HG03432 (cell line): ENCODE measurements at regions not wholly inside any gene's neighbourhood (a gene's known extent, or its start where the extent isn't known, plus 50 kb on each side); places are given as distances from the start of the nearest gene placed in this dataset.

Source experiments
- ATAC-seq: cut with Tn5 transposase; IDR thresholded peaks from one replicate; pipeline ENCODE4 v1.9.1; 2021; ENCODE audit warnings: mild to moderate bottlenecking, moderate library complexity; ENCODE audit not compliant: unreplicated experiment

DNA sequence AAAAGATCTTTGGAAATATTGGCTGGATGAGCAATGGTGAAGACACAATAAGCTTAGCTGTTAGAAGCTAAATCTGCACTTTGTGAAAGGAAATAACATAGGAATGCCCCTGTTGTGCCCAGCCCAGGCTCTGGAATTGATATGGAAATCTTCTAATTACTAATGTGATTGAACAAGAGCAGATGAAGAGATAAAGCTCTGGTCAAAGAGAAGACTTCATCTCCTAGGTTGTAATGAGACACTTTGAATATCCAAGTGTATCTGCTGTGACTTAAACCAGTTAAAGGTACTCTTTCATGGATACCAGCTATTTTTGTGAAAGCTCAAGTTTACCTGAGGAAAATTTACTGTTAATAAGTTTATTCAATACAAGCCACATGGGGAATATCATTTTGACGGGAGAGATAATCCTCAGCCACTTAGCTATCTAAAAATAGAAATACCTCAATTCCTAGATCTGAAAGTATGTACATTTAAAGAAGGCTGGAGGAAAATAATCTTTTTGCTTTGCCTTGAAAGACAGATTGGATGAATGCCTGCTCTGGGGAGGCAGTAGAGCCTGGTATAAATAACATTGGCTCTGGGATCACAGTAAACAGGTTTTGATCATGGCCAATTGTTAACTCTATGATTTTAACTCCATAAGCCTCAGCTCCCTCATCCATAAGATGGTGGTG, 494.0 kb upstream of the B3GALT2 start:
- no peak for ATAC-seq

DNA sequence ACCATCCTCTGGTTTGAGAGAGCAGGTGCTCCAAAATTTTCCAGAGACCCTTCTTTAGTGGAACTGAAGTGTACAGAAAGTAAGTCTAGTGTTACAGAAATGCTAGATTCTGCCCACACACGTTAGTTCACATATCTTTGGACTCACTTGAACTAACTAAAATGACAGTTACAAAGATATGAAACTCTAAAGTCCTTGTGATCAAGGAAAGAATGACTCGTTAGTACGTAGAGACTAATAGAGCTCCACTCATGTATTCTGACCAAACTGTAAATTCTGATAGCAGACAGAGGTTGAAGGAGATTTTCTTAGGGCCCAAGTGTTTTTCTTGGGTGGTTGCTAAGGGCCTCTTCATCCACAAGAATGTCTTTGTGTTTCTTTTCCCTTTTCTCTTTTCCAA, 491.5 kb upstream of the B3GALT2 start:
- no peak for ATAC-seq

DNA sequence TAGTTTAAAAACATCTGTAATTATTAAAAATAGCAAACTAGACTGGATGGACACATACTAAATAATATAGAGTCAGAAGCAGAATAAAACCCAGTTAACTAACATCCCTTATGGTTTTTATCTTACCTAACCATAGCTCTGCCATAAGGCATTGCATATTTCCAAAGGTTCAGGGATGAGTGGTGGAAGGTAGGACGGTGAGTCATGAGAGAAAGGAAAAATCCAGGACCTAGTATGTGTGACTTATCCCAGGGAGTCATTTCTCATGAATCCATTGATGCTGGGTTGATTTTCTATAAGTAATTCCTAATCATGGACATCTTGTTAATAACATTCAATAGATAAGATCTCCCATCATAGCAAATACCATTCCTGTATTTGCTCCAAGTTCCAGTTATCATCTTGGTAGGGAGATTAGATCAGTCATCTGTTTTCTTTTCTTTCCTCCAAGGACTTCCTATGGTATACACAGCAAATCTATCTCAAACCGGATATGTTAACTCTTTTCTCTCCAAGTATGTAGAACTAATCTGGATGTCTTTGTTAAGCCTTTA, 490.7 kb upstream of the B3GALT2 start:
- no peak for ATAC-seq

DNA sequence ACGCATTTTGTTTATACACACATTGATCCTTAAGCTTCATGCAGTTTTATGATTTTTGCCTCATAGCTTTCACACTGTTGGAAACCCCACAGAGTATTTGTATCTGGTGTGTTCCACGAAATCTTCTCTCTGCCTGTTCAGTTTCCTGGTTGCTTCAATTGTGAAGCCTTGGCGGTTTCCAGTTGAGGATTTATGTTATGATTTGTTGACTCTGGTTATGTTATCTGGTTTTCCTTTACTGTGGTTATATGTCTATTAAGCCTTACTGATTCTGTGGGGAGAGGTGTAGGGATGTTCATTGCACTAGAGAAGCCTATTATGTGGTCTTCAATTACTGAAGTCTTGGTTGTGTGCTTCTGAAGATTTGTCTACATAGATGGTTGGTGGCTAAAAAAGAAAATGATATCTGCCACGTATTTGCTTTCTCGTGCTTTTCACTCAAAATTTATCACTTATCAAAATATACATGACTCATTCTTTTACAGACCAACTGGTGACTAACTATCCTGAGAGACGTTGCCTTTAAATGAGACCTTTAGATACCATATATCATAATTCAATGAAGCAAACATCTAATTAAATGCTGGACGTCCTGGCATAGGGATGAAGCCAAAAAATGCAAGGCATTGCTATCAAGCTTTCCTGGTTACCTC, 488.0 kb upstream of the B3GALT2 start:
- no peak for ATAC-seq

DNA sequence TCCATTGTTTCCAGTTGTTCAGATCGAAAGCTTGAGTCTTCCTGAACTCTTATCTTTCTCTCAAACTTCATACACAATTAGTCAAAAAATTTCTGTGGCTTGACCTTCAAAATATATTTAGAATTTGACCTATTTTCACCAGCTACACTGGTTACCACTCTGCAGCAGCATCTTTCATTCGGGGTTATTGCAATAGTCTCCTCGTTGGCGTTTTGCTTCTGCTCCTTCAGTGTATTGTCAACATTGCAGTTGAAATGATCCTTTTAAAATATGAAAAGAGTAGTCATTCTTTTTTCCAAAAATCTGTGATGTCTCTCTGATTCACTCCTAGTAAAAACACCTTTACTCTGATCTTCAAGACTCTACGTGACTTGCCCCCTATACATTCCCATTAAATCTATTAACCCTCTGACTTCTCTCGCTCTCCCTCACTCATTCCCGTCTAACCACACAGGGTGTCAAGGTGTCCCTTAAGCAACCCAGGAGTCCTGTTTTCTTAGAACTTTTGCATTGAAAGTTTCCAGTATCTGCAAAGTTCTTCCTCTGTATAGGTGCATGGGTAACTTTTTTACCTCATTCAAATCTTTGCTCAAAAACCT, 480.2 kb upstream of the B3GALT2 start:
- ATAC-seq = no peak

DNA sequence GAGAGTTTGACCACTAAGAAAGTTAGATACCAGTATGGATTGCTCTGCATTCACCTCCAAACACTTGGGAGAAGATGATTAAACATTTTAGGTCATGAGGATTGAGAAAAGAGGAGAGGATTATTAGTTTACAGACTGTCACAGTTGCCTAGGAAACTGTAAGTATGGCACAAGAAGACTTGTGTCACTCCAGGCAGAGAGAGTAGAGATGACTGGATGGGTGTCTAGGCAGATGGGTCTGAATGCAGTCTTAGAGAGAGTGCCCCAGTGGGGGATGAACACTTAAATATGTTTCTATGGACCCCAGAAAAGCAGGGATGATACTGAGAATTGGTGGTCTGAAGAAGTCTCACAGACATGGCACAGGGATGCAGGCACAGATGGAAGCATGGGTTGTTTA, 477.6 kb upstream of the B3GALT2 start:
- no peak for ATAC-seq

DNA sequence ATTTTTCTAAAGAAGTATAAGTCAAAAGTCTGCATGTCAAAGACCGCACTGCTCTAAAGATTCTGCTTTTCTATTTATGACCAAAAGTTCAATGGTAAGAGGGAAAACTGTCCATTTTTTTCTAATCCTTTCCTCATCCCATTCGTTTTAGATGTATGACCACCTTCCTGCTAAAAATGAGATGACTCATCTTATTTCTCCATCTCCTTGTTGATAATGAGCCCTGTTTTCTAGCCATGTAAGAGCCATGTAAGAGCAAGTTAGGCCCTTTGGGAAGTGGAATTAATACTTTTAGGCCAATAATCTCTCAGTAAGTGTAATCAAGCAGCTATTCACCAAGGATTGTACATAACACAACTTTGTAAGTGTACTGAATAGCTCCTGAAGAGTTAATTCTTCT, 475.6 kb upstream of the B3GALT2 start:
- ATAC-seq = no peak

DNA sequence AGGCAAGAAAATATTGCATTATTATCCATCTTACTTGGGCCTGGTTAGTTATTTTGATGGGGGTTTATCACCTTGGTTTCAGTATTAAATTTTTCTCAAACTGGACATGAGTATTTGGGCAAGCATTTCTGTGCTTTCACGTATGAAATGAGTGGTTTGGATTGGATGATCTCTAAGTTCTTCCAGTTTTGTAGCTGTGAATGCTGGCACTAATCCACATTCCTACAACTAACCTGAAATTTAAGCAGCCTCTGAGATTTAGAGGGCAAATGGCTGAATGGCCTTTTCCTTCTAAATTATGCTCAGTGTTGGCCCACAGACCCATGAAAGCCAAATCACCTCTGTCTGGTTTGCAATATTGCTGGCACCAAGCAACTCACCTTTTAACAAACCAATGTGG, 475.0 kb upstream of the B3GALT2 start:
- no peak for ATAC-seq

DNA sequence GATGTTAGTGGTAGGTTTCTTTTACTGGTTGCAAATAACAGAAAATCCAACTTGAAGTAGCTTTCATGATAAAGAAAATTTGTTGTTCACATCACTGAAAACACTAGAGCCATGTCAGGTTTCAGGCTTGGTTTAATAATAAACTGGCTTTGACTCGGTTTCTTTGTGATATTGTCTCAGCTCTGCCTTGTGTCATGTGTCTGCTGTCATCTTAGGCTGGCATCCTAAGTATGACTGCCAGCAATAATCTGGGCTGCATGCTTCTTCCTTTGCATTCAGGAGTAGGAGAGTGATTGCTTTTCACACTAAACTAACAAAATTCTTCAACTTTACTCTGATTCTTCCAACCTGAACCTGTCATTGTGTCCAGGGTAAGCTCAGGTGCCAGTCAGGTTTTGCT, 474.0 kb upstream of the B3GALT2 start:
- no peak for ATAC-seq

DNA sequence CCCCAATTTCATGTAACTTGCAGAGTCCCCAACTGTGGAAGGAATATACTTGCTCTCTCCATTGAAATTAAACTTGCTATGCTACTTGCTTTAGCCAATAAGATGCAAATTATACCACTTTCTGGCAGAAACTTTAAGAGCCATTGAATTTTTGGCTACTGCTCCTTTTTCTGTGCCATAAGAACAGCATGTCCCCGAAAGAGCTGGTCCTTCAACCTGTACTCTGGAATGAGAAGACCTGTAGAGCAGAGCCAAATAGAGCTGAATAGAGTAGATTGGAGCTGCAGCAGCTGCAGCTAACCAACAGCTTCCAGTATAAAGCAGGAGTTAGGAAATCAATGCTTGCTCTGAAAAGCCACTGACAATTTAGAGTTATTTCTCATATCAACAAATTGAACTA, 472.3 kb upstream of the B3GALT2 start:
- ATAC-seq = no peak

DNA sequence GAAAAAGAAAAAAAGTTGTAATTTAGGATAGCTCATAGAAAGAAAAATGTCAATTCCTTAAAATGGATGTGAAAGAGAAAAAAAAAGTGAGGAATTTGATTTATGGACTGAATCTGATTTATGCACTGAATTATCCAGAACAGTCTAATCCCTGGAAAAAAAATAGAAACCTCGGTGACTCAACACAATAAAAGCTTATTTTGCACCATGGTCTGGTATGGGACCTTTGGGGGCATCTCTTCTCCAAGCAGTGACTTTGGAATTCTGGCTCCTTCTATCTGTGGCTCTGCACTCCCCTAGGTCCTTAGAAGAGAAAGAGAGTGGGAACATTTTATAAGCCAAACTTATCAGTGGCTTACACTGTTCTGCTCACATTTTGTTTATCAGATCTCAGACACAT, 471.7 kb upstream of the B3GALT2 start:
- ATAC-seq = no peak

DNA sequence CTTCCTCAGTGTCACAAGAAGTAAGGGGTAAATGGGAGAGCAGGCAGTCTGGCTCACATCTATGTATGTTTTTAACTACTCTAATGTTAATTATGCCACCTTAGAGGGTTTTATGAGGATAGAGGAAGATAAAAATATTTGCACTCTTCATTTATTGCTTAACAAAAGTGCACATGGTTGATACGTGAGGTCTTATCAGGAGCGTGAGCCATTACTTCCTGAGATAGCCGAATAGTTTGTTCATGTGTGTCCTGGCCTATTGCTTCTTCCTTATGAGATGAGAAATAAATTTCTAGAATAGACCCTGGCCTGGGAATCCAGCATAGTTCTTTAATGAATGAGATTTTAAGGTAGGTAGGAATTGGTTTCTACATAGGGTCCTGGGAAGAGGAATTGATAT, 471.1 kb upstream of the B3GALT2 start:
- no peak for ATAC-seq

DNA sequence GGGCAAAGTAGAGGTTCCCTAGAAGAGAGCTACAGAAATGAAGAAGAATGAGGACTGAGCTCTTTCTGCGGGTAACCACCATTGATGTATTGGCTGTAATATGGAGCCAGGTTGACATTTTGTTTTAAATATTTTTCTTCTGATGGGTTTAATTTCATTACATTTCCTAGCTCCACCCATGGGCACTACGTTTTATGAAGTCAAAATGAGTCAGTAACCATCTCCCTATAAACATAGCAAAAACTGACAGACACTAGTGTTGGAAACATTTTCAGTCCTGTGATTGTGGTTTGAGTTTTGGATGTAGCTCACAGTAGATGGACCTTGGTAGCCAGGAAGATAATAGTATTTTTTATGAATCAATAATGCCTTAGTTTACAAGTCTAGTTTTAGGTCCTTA, 470.4 kb upstream of the B3GALT2 start:
- ATAC-seq = no peak

DNA sequence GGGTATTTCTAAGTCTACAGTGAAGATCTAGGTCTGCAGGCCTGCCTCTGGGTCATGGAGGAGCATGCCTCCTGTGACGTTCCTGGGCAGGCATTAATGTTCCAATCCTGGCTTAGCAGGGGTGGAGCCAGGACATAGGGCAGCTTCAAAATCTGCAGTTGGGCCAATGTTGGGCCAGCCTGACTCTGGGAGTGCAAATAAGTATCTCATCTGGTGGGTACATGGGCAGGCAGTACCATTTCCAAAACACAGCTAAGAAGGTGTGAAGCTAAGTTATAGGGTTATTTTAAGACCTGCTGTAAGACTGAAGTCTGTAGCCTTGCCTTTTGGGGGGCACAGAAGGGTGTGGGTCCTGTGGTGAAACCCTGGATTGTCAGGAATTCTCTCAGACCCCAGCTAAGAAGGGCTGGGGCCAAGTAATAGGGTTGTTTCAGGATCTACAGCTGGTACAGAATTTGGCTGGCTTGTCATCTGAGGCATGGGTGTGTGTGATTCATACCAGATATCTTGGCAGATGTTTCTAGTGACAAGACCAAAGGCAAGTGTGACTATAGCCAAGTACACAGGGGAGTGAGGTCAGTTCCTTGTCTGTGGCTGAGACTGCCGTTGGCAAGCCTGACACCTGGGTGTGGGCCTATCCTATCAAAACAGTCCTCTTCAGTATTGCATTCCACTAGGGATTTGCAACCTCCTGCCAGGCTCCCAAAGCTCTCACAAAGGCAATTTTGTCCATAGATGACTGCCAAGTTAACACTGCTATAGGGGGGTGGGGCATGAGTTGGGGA, 468.7 kb upstream of the B3GALT2 start:
- ATAC-seq = no peak

DNA sequence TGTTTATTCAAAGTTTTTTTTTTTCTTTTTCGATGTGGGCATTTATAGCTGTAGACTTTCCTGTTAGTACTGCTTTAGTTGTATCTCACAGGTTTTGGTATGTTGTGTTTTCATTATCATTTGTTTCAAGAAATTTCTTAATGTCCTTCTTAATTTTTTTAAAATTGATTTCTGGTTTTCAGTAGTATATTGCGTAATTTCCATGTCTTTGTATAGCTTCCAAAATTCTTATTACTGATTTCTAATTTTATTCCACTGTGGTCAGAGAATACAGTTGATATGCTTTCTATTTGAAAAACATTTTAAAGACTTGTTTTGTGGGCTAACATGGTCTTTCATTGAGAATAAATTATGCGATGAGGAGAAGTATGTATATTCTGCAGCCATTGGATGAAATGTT, 463.2 kb upstream of the B3GALT2 start:
- no peak for ATAC-seq

DNA sequence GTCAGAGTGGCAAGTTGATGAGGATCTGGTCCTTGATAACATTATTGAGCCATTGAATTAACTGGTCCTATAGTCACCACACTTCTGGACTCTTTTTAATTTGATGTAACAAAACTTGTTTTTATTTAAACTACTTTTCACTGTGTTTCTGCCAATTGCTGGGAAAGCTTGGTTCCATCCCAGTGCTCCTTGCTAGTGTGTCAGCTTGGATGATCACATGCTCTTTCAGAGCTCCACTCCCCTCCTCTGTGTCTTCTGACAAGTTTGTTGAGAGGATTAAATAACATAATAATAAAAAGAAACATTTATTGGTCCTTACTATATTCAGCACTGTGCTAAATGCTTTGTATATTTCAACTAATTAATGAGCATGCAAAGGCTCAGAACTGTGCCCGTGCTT, 448.5 kb upstream of the B3GALT2 start:
- peak; percentile 12 for ATAC-seq

DNA sequence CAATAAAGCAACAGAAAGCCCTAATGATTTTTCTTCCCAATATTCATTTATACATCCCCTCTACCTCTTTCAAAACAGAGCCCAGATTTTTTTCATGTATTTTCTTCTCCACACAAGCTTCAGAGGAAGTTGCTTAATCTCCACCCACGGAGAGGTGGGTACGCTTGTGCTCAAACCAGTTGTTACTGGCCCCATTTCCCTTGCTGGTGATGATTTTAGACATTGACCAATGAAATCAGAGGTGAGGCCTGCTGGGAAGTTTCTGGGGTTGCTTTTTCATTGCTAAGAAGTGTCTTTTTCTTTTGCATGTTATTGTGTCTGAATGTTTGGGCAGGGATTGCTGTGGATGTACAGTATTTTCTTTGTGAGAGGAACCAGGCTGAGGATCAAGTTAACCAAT, 448.1 kb upstream of the B3GALT2 start:
- peak; percentile 43 for ATAC-seq

DNA sequence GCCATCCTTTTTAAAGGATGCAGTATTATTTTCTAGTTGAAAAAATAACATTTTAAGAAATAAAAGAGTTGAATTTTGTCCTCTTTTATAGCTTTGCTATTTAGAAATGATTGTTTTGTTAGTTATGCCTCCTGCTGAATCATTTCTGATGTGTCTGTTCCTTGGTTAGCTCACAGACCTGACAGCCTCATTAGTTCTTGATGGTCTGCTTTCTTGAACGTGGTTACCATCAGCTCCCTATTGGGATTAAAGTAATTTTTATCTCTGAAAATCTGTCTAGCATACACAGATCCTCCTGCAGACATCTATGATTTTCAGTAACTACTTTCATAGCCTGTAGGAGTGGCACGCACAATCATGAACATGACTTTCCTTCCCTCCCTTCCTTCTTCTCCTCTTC, 447.6 kb upstream of the B3GALT2 start:
- ATAC-seq = no peak

DNA sequence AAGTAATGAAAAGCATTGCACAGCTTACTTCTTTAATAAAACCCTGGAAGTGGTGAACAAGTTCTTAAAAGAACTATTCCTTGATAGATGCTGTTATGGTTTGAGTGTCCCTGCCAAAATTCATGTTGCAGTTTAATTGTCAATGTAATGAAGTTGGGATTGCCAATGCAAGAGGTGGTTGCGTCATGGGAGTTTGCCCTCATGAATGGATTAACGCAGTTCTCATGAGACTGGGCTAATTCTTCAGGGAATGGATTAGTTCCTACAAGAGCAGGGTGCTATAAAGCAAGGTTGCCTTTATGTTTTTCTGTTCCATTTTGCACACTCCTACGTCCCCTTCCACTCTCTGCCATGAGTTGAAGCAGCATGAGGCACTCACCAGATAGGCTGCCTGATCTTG, 446.7 kb upstream of the B3GALT2 start:
- no peak for ATAC-seq

DNA sequence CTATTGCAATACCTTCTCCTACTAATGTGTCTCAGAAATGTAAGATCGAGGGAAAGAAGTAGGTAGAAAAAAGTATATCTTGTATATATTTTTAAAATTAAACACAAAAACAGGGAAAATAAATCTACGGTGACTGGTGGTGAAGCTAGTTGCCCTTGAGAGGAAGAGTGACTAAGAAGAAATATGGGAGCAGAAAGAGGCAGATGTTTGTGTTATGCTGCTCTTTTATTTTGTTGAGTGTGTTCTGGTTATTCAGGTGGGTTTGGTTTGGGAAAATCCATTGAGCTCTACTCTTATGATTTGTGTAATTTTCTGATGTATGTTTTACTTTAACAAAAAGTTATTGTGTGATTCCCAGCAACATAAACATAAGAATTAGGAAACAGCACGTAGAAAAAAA, 444.9 kb upstream of the B3GALT2 start:
- no peak for ATAC-seq

DNA sequence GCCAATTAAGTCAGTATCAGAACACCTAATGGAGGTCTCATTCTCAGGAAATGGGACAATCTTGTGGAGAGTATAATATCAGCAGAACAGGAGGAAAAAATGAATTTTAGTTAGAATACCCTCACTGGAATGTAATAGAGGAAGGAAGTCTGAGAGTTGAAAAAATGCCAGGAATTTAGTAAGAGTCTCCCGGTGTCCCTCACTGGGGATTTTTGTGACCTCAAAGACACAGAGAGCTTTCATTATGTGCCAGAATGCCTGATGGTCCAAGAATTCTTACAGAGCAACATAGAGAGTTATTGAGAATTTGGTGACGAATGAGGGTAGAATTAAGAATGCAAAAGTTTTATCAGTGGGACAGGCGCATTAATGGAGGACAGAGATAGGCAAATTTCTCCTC, 443.5 kb upstream of the B3GALT2 start:
- no peak for ATAC-seq

DNA sequence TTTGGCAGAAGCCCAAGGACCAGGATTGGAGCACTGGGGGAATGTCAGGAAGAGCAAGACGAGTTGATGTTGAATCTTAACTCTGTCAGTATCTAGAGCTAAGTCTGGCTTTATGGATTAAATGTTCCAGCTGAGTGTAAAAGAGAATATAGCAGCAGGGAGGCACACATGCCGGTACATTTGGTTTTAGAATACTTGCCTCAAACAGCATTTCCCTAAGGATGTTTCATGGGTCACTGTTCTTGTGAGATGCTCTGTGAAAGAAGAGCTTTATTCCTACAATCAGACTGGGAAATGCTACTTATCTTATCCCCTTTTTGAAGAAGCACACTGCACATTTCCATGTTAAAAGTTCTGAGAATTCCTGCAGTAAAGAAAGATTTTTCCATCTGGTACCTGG, 440.3 kb upstream of the B3GALT2 start:
- no peak for ATAC-seq
